ENCODE measurements at regions not wholly inside any gene's neighbourhood (a gene's known extent, or its start where the extent isn't known, plus 50 kb on each side); places are given as distances from the start of the nearest gene placed in this dataset.

- Histone ChIP-seq H2BK15ac (ENCODE audit: low read depth, low read length) (no peak overlapping the region), H3K79me1 (ENCODE audit: low read depth in 1 of 2, low read length in 2 of 2) (no peaks in the 10 kb centered on the region), H3K27ac (ENCODE audit: insufficient read depth, low read length) (no peak overlapping the region), H3K4me2 (ENCODE audit: low read depth, low read length) (no peak overlapping the region), H4K91ac (ENCODE audit: insufficient read depth, low read depth, low read length) (no peak overlapping the region), H2AK5ac (ENCODE audit: low read depth, low read length) (no peak overlapping the region), H3K18ac (ENCODE audit: low read depth, low read length) (no peak overlapping the region), H3K56ac (ENCODE audit: extremely low read depth, insufficient read depth, low read length) (no peak overlapping the region), H3K4me3 (ENCODE audit: insufficient read depth, low read depth, low read length) (no peak overlapping the region), H3K36me3 (ENCODE audit: control insufficient read depth, insufficient read depth, low read length) (no peaks in the 10 kb centered on the region), H3K14ac (replicated peaks; ENCODE audit: low read depth, low read length) (no peak overlapping the region), H2BK120ac (ENCODE audit: low read depth, low read length) (no peak overlapping the region), H2AK9ac (replicated peaks; ENCODE audit: low read depth, low read length, poor library complexity) (no peak overlapping the region), H3K4me1 (ENCODE audit: control insufficient read depth, insufficient read depth, low read length) (no peaks in the 10 kb centered on the region), H3K9ac (ENCODE audit: low read depth, low read length) (no peak overlapping the region), H2BK5ac (ENCODE audit: low read depth, low read length, poor library complexity, severe bottlenecking) (no peak overlapping the region), H4K8ac (ENCODE audit: low read depth in 2 of 2, low read length in 2 of 2) (no peak overlapping the region), H4K20me1 (ENCODE audit: insufficient read depth, low read length) (no peaks in the 10 kb centered on the region), H2AFZ (replicated peaks; ENCODE audit: low read length, poor library complexity) (no peak overlapping the region), H3K9me1 (ENCODE audit: insufficient read depth, low read length) (no peaks in the 10 kb centered on the region), H4K5ac (ENCODE audit: low read depth, low read length) (no peak overlapping the region), H3K27me3 (ENCODE audit: control insufficient read depth, insufficient read depth, low read length) (no peaks in the 10 kb centered on the region), H3K9me3 (ENCODE audit: control insufficient read depth, insufficient read depth, low read length) (no peaks in the 10 kb centered on the region; the same call in 1 of the 2 replicates), H3K4ac (ENCODE audit: low read depth, low read length) (no peak overlapping the region), H2BK20ac (ENCODE audit: low read depth, low read length) (no peak overlapping the region), H3K23ac (ENCODE audit: low read depth, low read length) (no peak overlapping the region)
- dilution Hi-C loops (cut with HindIII; ENCODE audit: low sequenced_read_pairs, unreplicated experiment) (no loop called here), intact Hi-C loops (cut with micrococcal nuclease) (no loop called here), in situ Hi-C loops (cut with MboI; ENCODE audit: low sequenced_read_pairs) (no loop called here)
- no peak for TF ChIP-seq USF2 (IDR thresholded peaks at IDR 0.05; ENCODE audit: low read depth, low read length)
- no peak for TF ChIP-seq RCOR1 (IDR thresholded peaks at IDR 0.05; ENCODE audit: insufficient replicate concordance, low read length)
- no peak for TF ChIP-seq RAD21 (IDR thresholded peaks at IDR 0.05; ENCODE audit: low read length)
- TF ChIP-seq CTCF (conservative IDR thresholded peaks at IDR 0.05; ENCODE audit: low read depth, low read length) = no peak
- TF ChIP-seq CHD1 (IDR thresholded peaks at IDR 0.05; ENCODE audit: low read depth, low read length) = no peak
- no peak for DNase-seq
- no CpG with 5 or more reads among the region's 1 CpG for WGBS, 2 experiments (ENCODE audit: extremely low coverage in 2 of 2, insufficient read length in 1 of 2)
- BruUV-seq (replicated peaks) = no TSS peak
- ChIA-PET CTCF (no interaction called here), POLR2A (ENCODE audit: unreplicated experiment) (no interaction called here)
- ATAC-seq (ENCODE audit: low read depth) = no peak
These were observed 935.4 kb upstream of the CHORDC1 start for GRCh38 chr11:91158297-91158696.

Measured in IMR-90 (cell line).